Tibial nerve (tissue), 4 donors: ENCODE measurements at regions not wholly inside any gene's neighbourhood (a gene's known extent, or its start where the extent isn't known, plus 50 kb on each side); places are given as distances from the start of the nearest gene placed in this dataset.

Source experiments
- DNase-seq, 2 donors: peaks; one replicate each; pipeline ENCODE4 v3.0.0-alpha.2; 2019; ENCODE audit warnings: low spot score in 2 of 2
- H3K27ac ChIP-seq, 4 donors: fragments of 200-600 bp; sonication (generic) in 3 of 4; one replicate each; pipeline ENCODE4 v1.5.1; 2017 to 2019; ENCODE audit warnings: mild to moderate bottlenecking in 1 of 4
- H3K27me3 ChIP-seq, 2 donors: fragments of 200-600 bp; sonication (generic) in 1 of 2; one replicate each; pipeline versions ENCODE4 v1.5.1 to v1.6.0; 2017 to 2019
- H3K36me3 ChIP-seq, 3 donors: fragments of 200-600 bp; sonication (generic); one replicate each; pipeline ENCODE4 v1.5.1; 2018 to 2019
- H3K4me1 ChIP-seq, 4 donors: fragments of 200-600 bp; sonication (generic) in 3 of 4; one replicate each; pipeline ENCODE4 v1.5.1; 2017 to 2019
- H3K4me3 ChIP-seq, 4 donors: fragments of 200-600 bp; sonication (generic) in 3 of 4; one replicate each; pipeline ENCODE4 v1.5.1; 2017 to 2019; ENCODE audit warnings: mild to moderate bottlenecking in 1 of 4, moderate library complexity in 1 of 4
- H3K9me3 ChIP-seq, 4 donors: fragments of 200-600 bp; sonication (generic) in 3 of 4; one replicate each; pipeline ENCODE4 v1.5.1; 2017 to 2019
- EP300 ChIP-seq, 2 donors: sonication (generic); formaldehyde crosslinking; IDR thresholded peaks; one replicate each; pipeline ENCODE4 v1.6.1; 2017; ENCODE audit warnings: antibody characterized with exemption in 2 of 2, mild to moderate bottlenecking in 1 of 2
- POLR2A ChIP-seq, 2 donors: fragments of 450-650 bp; IDR thresholded peaks; one replicate each; pipeline ENCODE4 v1.6.1; 2017; ENCODE audit warnings: antibody characterized with exemption in 2 of 2, mild to moderate bottlenecking in 2 of 2, moderate library complexity in 2 of 2
- WGBS, 2 donors: methylation state at CpG; one replicate each; pipeline ENCODE4 v1.1.5; 2018; 5-methylcytosine and 5-hydroxymethylcytosine counted together
- TF ChIP-seq, protein P1 (sequence below), 5 experiments: fragments of 200-600 bp in 3 of 5; fragments of 450-650 bp in 2 of 5; sonication (generic) in 3 of 5; IDR thresholded peaks; one replicate each; pipeline ENCODE4 v1.5.1; 2016 to 2019; ENCODE audit warnings: antibody characterized with exemption in 5 of 5, mild to moderate bottlenecking in 3 of 5, moderate library complexity in 2 of 5

DNA sequence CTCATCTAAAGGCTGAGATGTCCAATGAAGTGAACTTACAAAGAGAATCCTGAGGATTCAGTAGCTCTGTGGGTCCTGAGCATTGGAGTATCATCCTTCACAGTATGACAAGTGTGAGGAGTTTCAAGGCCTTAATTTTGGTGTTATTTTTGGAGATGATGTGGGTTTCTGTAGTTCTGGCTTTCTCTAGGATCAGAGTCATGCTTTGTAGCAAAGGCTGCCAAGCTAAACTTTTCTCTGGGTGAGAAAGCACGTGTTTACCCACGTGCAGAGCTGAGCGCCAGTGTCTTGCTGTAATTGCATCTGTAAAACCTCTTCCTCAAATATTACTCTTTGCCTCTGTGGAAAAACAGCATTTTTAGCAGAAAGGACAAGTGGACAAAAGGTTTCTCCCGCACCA lies 387.8 kb upstream of the LYPLAL1 start:
- H3K36me3 ChIP-seq: no peaks in the 10 kb centered on the region
- DNase-seq: peak; percentile 47 to 81
- H3K27me3 ChIP-seq: no peaks in the 10 kb centered on the region
- H3K4me1 ChIP-seq: peaks cover 0 to 12% (median 2%) of the 10 kb centered on the region in 4 donors
- TF ChIP-seq EP300 (IDR thresholded peaks at IDR 0.05) (peak in 1 of 2 donors; percentile 72), POLR2A (IDR thresholded peaks at IDR 0.05) (no peak)
- WGBS, 2 donors: 27 to 30% methylated on average over 4 of the region's 4 CpGs
- peaks cover 0 to 4% (median 0%) of the 10 kb centered on the region in 4 donors for H3K9me3 ChIP-seq
- H3K4me3 ChIP-seq: no peak overlapping the region
- peak overlapping the region in 1 of 4 donors; percentile 56 for H3K27ac ChIP-seq

DNA sequence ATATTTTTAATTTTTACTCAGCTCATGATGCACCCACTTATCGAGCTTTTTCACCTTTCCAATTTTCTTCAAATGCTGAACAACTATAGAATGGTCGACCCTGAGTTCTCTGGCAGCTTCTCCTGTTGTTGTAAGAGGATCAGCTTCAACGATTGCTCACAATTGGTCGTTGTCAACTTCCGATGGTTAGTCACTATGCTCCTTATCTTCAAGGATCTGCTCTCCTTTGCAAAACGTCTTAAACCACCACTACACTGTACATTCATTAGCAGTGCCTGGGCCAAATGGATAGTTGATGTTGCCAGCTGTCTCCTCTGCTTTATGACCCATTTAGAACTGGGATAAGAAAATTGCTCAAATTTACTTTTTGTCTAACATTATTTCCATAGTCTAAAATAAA lies 385.9 kb upstream of the LYPLAL1 start:
- Histone ChIP-seq H3K9me3 (peaks cover 0 to 4% (median 0%) of the 10 kb centered on the region in 4 donors), H3K4me3 (no peak overlapping the region), H3K27ac (no peak overlapping the region), H3K27me3 (no peaks in the 10 kb centered on the region), H3K4me1 (peaks cover 0 to 12% (median 2%) of the 10 kb centered on the region in 4 donors), H3K36me3 (no peaks in the 10 kb centered on the region)
- WGBS, 2 donors: 81 to 85% methylated on average over 6 of the region's 6 CpGs
- DNase-seq: no peak
- TF ChIP-seq EP300 (IDR thresholded peaks at IDR 0.05): no peak
- TF ChIP-seq POLR2A (IDR thresholded peaks at IDR 0.05): no peak
- TF ChIP-seq, protein P1, sequence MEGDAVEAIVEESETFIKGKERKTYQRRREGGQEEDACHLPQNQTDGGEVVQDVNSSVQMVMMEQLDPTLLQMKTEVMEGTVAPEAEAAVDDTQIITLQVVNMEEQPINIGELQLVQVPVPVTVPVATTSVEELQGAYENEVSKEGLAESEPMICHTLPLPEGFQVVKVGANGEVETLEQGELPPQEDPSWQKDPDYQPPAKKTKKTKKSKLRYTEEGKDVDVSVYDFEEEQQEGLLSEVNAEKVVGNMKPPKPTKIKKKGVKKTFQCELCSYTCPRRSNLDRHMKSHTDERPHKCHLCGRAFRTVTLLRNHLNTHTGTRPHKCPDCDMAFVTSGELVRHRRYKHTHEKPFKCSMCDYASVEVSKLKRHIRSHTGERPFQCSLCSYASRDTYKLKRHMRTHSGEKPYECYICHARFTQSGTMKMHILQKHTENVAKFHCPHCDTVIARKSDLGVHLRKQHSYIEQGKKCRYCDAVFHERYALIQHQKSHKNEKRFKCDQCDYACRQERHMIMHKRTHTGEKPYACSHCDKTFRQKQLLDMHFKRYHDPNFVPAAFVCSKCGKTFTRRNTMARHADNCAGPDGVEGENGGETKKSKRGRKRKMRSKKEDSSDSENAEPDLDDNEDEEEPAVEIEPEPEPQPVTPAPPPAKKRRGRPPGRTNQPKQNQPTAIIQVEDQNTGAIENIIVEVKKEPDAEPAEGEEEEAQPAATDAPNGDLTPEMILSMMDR (IDR thresholded peaks at IDR 0.05): no peak

DNA sequence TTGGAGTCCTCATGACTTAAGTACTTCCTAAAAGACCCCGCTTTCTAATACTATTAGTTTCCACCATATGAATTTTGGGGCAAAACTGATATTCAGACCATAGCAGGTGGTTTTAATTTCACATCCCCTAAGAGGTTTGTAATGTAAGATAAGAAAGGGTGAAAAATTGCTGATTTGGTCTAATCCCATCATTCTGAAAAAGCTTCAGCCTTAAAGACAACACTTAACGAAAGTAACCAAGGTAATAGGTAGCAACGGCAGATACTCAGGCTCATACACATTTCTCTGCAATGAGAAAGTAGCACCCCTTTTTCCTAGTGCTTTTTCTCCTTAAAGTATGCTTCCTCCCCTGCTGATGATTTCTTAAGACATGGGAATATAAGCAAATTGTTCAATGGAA lies 376.9 kb upstream of the LYPLAL1 start:
- no peak for DNase-seq
- Histone ChIP-seq H3K4me1 (no peaks in the 10 kb centered on the region), H3K4me3 (no peak overlapping the region), H3K27me3 (no peaks in the 10 kb centered on the region), H3K36me3 (no peaks in the 10 kb centered on the region), H3K9me3 (no peaks in the 10 kb centered on the region), H3K27ac (no peak overlapping the region)
- 81 to 98% methylated on average over 3 of the region's 3 CpGs for WGBS, 2 donors
- TF ChIP-seq EP300 (IDR thresholded peaks at IDR 0.05) (no peak), POLR2A (IDR thresholded peaks at IDR 0.05) (no peak)
- TF ChIP-seq, protein P1 (IDR thresholded peaks at IDR 0.05): no peak

DNA sequence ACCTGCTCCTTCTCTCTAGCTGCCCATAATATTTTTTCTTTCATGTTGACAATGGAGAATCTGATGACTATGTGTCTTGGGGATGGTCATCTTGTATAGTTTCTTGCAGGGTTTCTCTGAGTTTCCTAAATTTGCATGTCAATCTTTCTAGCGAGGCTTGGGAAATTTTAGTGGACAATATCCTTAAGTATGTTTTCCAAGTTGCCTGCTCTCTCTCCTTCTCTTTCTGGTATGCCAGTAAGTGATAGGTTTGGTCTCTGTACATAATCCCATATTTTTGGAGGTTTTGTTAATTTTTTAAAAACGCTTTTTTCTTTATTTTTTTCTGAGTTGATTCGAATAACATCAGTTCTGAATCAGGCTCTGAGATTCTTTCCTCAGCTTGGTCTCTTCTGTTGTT lies 370.9 kb upstream of the LYPLAL1 start:
- H3K27me3 ChIP-seq: no peaks in the 10 kb centered on the region
- H3K9me3 ChIP-seq: peaks cover 0 to 9% (median 0%) of the 10 kb centered on the region in 4 donors
- WGBS, 2 donors: 86 to 93% methylated on average over 3 of the region's 3 CpGs
- H3K4me3 ChIP-seq: no peak overlapping the region
- H3K36me3 ChIP-seq: no peaks in the 10 kb centered on the region
- H3K4me1 ChIP-seq: no peaks in the 10 kb centered on the region
- DNase-seq: no peak
- H3K27ac ChIP-seq: no peak overlapping the region
- TF ChIP-seq EP300 (IDR thresholded peaks at IDR 0.05) (no peak), POLR2A (IDR thresholded peaks at IDR 0.05) (no peak)
- TF ChIP-seq, protein P1 (IDR thresholded peaks at IDR 0.05): no peak

DNA sequence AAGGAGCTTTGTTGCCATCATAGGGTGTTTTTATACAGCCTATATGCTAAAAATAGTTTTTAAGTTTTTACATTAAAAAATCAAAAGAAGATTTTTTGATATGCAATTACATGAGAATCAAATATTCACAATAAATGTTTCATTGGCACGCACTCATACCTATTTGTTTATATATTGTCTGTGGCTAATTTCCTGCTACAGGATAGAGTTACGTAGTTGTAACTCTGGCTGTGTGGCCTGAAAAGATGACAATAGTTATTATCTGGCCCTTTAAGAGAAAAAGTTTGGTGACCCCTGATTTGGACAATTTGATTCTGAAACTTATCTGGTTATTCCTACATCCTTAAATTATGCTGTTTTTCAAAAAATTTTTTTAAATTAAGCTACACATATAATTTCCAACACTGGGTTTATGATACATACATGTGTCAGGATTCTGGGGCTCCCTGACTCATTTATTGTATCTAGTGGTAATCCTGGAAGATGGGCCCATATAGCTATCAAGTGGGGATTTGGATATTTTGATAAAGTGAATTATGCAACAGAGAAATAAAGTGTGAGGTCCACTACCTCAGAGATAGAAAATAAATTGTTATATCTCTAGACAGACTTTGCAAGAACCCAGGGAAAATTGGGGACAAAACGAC lies 370.2 kb upstream of the LYPLAL1 start:
- no peak overlapping the region for H3K27ac ChIP-seq
- peaks cover 0 to 9% (median 0%) of the 10 kb centered on the region in 4 donors for H3K9me3 ChIP-seq
- 93 to 95% methylated on average over 3 of the region's 3 CpGs for WGBS, 2 donors
- no peaks in the 10 kb centered on the region for H3K36me3 ChIP-seq
- TF ChIP-seq EP300 (IDR thresholded peaks at IDR 0.05) (no peak), POLR2A (IDR thresholded peaks at IDR 0.05) (no peak)
- TF ChIP-seq, protein P1 (IDR thresholded peaks at IDR 0.05): no peak
- no peak overlapping the region for H3K4me3 ChIP-seq
- H3K27me3 ChIP-seq: no peaks in the 10 kb centered on the region
- no peak for DNase-seq
- H3K4me1 ChIP-seq: no peaks in the 10 kb centered on the region
